Vagina (tissue), 2 donors: ENCODE measurements at regions not wholly inside any gene's neighbourhood (a gene's known extent, or its start where the extent isn't known, plus 50 kb on each side); places are given as distances from the start of the nearest gene placed in this dataset.

Experiments used
- DNase-seq, 2 donors: peaks; one replicate each; pipeline ENCODE4 v3.0.0-alpha.2; 2017; ENCODE audit errors: extremely low spot score in 2 of 2
- H3K27ac ChIP-seq: fragments of 200-600 bp; sonication (generic); one replicate; pipeline ENCODE4 v1.5.1; 2019
- H3K27me3 ChIP-seq: fragments of 200-600 bp; sonication (generic); one replicate; pipeline ENCODE4 v1.5.1; 2019
- H3K36me3 ChIP-seq, 2 donors: fragments of 200-600 bp; sonication (generic); one replicate each; pipeline ENCODE4 v1.5.1; 2017 to 2019
- H3K4me1 ChIP-seq: fragments of 200-600 bp; sonication (generic); one replicate; pipeline ENCODE4 v1.5.1; 2019
- H3K4me3 ChIP-seq, 2 donors: fragments of 200-600 bp; sonication (generic); 1 replicate in 1 of 2; 2 replicates in 1 of 2; pipeline ENCODE4 v1.5.1; 2016 to 2019
- H3K9me3 ChIP-seq: fragments of 200-600 bp; sonication (generic); one replicate; pipeline ENCODE4 v1.5.1; 2019
- POLR2A ChIP-seq, 2 donors: fragments of 450-650 bp; IDR thresholded peaks; one replicate each; pipeline ENCODE4 v1.6.1; 2017; ENCODE audit warnings: antibody characterized with exemption in 2 of 2, mild to moderate bottlenecking in 2 of 2, moderate library complexity in 2 of 2
- POLR2AphosphoS5 ChIP-seq, 2 donors: sonication (generic); formaldehyde crosslinking; IDR thresholded peaks; one replicate each; pipeline ENCODE4 v1.9.0; 2017; ENCODE audit warnings: antibody characterized with exemption in 2 of 2, mild to moderate bottlenecking in 2 of 2, low read depth in 1 of 2; ENCODE audit not compliant: insufficient read depth in 1 of 2
- intact Hi-C: fragments of 100-400 bp; cut with DNase I; formaldehyde crosslinking; loops from one replicate; pipeline ENCODE4 v1.15.1; 2023
- TF ChIP-seq, protein P1 (sequence below), 3 experiments: fragments of 450-650 bp in 2 of 3; fragments of 200-600 bp in 1 of 3; sonication (generic) in 1 of 3; IDR thresholded peaks; one replicate each; pipeline ENCODE4 v1.5.1; 2017 to 2019; ENCODE audit warnings: antibody characterized with exemption in 3 of 3, mild to moderate bottlenecking in 2 of 3, moderate library complexity in 2 of 3

- no peak for DNase-seq
- H3K27me3 ChIP-seq = no peaks in the 10 kb centered on the region
- no peak overlapping the region for H3K27ac ChIP-seq
- no peak for TF ChIP-seq POLR2A (IDR thresholded peaks at IDR 0.05)
- TF ChIP-seq, protein P1, sequence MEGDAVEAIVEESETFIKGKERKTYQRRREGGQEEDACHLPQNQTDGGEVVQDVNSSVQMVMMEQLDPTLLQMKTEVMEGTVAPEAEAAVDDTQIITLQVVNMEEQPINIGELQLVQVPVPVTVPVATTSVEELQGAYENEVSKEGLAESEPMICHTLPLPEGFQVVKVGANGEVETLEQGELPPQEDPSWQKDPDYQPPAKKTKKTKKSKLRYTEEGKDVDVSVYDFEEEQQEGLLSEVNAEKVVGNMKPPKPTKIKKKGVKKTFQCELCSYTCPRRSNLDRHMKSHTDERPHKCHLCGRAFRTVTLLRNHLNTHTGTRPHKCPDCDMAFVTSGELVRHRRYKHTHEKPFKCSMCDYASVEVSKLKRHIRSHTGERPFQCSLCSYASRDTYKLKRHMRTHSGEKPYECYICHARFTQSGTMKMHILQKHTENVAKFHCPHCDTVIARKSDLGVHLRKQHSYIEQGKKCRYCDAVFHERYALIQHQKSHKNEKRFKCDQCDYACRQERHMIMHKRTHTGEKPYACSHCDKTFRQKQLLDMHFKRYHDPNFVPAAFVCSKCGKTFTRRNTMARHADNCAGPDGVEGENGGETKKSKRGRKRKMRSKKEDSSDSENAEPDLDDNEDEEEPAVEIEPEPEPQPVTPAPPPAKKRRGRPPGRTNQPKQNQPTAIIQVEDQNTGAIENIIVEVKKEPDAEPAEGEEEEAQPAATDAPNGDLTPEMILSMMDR (IDR thresholded peaks at IDR 0.05) = no peak
- TF ChIP-seq POLR2AphosphoS5 (IDR thresholded peaks at IDR 0.05; ENCODE audit: insufficient read depth in 1 of 2, low read depth in 1 of 2) = no peak
- no peaks in the 10 kb centered on the region for H3K36me3 ChIP-seq
- no peaks in the 10 kb centered on the region for H3K9me3 ChIP-seq
- H3K4me3 ChIP-seq = no peak overlapping the region
- no peaks in the 10 kb centered on the region for H3K4me1 ChIP-seq
- intact Hi-C loops = no loop called here
Measured at GRCh38 chr4:30817447-30817846, 97.3 kb downstream of the PCDH7 start.

GRCh38 chr4:30818541-30818940, 98.4 kb downstream of the PCDH7 start:
- TF ChIP-seq POLR2A (IDR thresholded peaks at IDR 0.05) = no peak
- no peak for TF ChIP-seq POLR2AphosphoS5 (IDR thresholded peaks at IDR 0.05; ENCODE audit: insufficient read depth in 1 of 2, low read depth in 1 of 2)
- TF ChIP-seq, protein P1 (IDR thresholded peaks at IDR 0.05) = no peak
- no peak for DNase-seq
- Histone ChIP-seq H3K27ac (no peak overlapping the region), H3K4me3 (no peak overlapping the region), H3K9me3 (no peaks in the 10 kb centered on the region), H3K27me3 (no peaks in the 10 kb centered on the region), H3K36me3 (no peaks in the 10 kb centered on the region), H3K4me1 (no peaks in the 10 kb centered on the region)
- intact Hi-C loops = no loop called here

- Histone ChIP-seq H3K27ac (no peak overlapping the region), H3K4me1 (no peaks in the 10 kb centered on the region), H3K9me3 (no peaks in the 10 kb centered on the region), H3K27me3 (no peaks in the 10 kb centered on the region), H3K36me3 (no peaks in the 10 kb centered on the region), H3K4me3 (no peak overlapping the region)
- intact Hi-C loops = no loop called here
- TF ChIP-seq POLR2A (IDR thresholded peaks at IDR 0.05) (no peak), POLR2AphosphoS5 (IDR thresholded peaks at IDR 0.05; ENCODE audit: insufficient read depth in 1 of 2, low read depth in 1 of 2) (no peak)
- DNase-seq = no peak
Measured at GRCh38 chr4:30821275-30821674, 101.1 kb downstream of the PCDH7 start.

- H3K4me3 ChIP-seq = no peak overlapping the region
- intact Hi-C loops = no loop called here
- TF ChIP-seq POLR2A (IDR thresholded peaks at IDR 0.05) = no peak
- TF ChIP-seq, protein P1 (IDR thresholded peaks at IDR 0.05) = no peak
- no peak for TF ChIP-seq POLR2AphosphoS5 (IDR thresholded peaks at IDR 0.05; ENCODE audit: insufficient read depth in 1 of 2, low read depth in 1 of 2)
- DNase-seq = no peak
- no peak overlapping the region for H3K27ac ChIP-seq
- no peaks in the 10 kb centered on the region for H3K27me3 ChIP-seq
- no peaks in the 10 kb centered on the region for H3K36me3 ChIP-seq
- H3K4me1 ChIP-seq = no peaks in the 10 kb centered on the region
- H3K9me3 ChIP-seq = no peaks in the 10 kb centered on the region
Measured at GRCh38 chr4:30821859-30822612, 101.9 kb downstream of the PCDH7 start.

GRCh38 chr4:30822911-30823551, 102.9 kb downstream of the PCDH7 start:
- intact Hi-C loops = no loop called here
- H3K9me3 ChIP-seq = no peaks in the 10 kb centered on the region
- no peaks in the 10 kb centered on the region for H3K36me3 ChIP-seq
- TF ChIP-seq POLR2AphosphoS5 (IDR thresholded peaks at IDR 0.05; ENCODE audit: insufficient read depth in 1 of 2, low read depth in 1 of 2) (no peak), POLR2A (IDR thresholded peaks at IDR 0.05) (no peak)
- TF ChIP-seq, protein P1 (IDR thresholded peaks at IDR 0.05) = no peak
- no peaks in the 10 kb centered on the region for H3K27me3 ChIP-seq
- no peak overlapping the region for H3K27ac ChIP-seq
- H3K4me1 ChIP-seq = no peaks in the 10 kb centered on the region
- no peak for DNase-seq
- H3K4me3 ChIP-seq = no peak overlapping the region
